Activated naive CD4-positive, alpha-beta T cell (primary cell): ENCODE measurements at regions not wholly inside any gene's neighbourhood (a gene's known extent, or its start where the extent isn't known, plus 50 kb on each side); places are given as distances from the start of the nearest gene placed in this dataset.

Experiments used
- DNase-seq, 4 experiments: peaks; one replicate each; lab custom pipeline; 2025; lab: John Stamatoyannopoulos, UW

- DNase-seq = no peak
Observed at GRCh38 chr15:94008104-94009074, 223.0 kb upstream of the MCTP2 start.

DNA sequence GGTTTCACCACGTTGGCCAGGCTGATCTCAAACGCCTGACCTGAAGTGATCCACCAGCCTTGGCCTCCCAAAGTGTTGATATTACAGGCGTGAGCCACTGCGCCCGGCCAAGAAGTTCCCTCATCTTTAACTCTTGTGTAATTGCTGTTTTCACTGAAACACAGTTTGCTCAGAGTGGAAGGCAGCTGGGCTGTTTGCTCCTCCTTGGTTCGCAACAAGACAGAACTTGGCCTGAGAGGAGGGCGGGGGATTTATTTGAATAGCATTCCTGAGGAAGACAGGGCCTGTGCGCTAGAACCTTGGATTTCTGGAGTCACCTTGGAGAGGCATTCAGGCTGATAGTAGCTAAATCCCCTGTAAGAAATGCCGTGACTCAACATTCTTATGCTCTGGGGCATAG lies 226.7 kb upstream of the MCTP2 start:
- DNase-seq = no peak

DNA sequence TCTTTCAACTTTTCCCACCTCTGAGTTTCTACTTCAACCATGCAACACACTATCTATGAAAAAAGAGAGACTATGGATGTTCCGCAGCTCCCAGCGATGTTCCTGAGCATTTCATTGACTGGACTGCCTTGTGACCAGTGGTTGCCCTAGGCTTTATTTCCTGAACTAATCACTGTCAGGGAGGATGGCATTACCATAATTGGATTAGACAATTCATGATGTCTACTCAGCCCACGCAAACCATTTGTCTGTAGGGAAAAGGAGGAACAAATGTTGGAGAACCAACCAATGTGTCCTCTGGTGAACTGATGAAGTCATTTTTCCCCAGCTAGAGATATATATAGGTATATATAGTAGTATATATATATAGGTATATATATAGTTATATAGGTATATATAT lies 229.3 kb upstream of the MCTP2 start:
- no peak for DNase-seq

GRCh38 chr15:94001255-94001801 lies 230.0 kb upstream of the MCTP2 start:
- no peak for DNase-seq

DNA sequence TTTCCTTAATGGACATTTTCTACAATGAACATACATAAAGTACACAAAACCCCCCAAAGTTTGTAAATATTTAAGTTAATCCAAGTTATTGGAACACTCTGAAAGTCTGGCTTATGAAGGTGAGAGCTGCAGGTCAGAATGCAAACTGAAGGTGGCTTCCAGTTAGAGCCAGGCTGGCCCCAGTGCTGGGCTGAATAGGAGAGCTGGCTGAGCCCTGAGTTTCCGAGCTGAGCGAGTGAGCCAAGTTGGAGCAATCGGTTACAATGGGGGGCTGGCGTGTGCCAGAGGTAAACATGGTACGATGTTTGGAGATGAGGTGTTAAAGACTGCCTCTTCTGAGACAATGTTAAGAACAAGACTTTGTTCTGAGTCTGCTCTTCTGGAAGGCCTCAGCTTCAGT lies 230.8 kb upstream of the MCTP2 start:
- no peak for DNase-seq

DNA sequence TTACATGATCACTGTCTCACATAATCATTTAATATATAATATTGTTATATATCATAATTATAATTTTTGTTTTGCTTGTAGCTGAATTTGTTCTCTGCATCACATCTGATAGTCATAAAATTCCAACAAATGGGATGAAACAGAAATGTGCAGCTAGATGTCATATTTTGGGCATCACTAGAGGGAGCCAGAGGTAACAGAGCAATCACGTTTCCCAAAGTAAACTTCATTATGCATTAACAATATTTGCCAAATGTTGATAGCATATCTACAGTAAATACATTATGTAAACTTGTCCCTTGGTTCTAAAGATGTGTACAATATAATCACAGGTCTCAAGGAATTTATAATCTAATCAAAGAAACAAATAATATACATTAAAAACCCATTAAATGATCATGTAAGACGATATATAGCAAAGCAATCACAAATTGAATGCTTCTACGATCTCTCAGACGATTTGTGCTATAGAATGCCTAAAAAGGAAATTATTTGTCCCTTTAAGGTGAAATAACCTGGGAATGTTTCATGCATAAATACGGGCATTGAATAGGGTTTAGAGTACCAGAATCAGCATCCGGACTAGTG lies 234.2 kb upstream of the MCTP2 start:
- no peak for DNase-seq

- DNase-seq = no peak
Observed at GRCh38 chr15:93989440-93989998, 241.8 kb upstream of the MCTP2 start.

DNA sequence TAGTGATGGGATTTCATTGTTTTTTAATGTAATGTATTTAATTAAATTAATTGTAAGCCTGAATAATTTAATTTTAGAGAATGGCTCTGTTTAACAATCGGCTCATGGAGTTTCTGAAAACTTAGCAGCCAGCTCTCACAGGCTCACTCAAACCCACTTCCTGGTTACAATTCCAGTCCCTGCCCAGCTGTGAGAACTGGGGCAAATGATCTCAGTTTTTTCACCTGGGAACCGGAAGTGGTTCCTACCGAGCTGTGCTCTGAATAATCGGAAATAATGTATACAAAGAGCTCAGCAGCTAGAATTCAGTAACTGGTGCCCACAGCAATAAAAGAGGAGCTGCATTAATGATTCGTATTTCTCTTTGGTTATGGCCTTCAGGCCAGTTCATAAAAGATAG lies 244.3 kb upstream of the MCTP2 start:
- no peak for DNase-seq

GRCh38 chr15:93986400-93986984 lies 244.9 kb upstream of the MCTP2 start:
- no peak for DNase-seq

GRCh38 chr15:93985925-93986324 lies 245.4 kb upstream of the MCTP2 start:
- DNase-seq = no peak

GRCh38 chr15:93985176-93985575 lies 246.2 kb upstream of the MCTP2 start:
- DNase-seq = no peak

DNA sequence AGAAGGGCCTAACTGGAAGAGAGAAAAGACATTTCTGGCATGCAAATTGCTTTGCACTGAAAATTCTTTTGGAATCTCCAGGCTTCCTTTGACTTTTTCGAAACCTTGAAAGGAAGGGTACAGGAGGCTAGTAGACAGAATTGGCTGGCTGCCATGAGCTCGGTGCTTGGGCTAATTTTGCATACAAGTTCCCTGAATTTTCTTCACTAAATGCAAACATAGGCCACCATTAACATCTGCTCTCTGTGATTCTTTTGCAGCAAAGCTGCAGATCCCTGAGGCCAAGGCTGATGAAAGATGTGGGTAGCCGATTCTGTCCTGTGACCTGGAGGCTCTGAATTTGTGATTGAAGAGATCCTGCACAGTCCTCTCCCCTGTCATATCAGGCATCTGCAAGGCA lies 247.8 kb upstream of the MCTP2 start:
- DNase-seq = no peak

DNA sequence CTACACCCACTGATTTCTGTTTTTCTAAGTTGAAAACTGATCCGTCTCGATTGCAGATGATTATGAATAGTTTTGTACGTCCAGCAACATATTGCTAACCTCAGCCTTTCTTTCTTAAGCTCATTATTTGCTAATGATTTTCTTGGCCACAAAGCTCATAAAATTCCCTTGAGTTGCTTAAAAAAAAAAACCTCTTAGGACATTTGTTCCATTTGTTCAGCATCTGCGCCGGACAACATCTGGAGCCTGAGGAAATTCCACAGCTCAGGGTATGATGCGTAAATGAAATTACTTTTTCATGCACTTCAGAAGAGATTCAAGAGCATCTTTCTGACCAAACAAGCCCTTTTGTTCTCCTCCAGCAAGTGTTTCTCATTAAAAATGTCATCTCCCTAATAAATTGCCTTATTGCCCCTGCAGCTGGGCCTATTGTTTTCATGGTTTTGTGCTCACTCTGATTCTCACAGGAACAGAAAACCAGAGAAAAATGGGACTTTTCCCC lies 249.1 kb upstream of the MCTP2 start:
- DNase-seq = no peak

DNA sequence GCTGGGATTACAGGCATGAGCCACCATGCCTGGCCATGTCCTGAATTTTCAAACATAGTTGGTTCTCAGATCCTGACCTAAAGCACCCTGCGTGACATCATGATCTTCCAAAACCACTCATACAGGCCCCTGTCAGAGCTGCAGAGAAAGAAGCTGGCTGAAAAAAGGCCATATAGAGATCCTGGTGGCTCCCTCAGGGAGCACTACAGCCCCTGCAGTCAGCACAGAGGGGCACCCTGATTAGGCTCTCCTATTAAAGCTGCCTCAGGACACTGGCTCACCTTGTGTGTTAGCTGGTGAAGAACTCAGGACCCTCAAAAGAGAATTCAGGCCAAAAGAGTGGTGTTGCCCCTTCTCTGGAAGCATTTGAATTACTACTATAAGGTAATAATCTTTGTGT lies 249.7 kb upstream of the MCTP2 start:
- DNase-seq = no peak

GRCh38 chr15:93980261-93980911 lies 251.0 kb upstream of the MCTP2 start:
- DNase-seq = no peak

DNA sequence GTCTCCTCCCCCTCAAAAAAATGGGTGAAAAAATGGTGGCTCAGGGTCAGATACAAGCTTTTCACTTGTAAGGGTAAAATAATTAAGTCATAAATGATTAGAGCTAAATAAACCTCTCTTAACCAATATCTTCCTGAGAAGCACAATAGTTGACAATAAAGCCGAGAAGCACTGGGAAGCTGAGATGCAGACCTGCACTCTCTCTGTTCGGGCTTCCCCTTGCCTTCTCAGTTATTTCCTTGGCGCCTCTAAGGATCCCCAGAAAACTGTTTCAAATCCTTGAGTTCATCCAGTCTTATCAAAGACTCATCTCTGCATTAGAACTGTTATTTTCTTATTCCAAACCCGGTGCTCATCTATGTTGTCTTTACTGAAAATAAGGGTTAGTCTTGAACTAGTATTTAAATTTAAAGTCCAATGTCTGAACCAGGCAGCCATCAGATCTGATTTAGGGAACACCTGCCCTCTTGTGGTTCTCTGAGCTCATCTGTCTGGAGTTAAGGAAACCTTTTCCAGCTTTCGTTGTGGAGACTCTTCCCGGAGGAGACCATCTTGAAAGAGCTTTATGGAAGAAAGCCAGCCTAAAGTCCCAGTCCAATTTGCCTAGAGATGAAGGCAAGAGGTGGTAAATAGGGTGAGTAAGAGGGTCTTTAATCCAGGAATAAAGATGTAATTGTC lies 256.4 kb upstream of the MCTP2 start:
- DNase-seq = no peak

GRCh38 chr15:93973287-93973686 lies 258.1 kb upstream of the MCTP2 start:
- DNase-seq = no peak

DNA sequence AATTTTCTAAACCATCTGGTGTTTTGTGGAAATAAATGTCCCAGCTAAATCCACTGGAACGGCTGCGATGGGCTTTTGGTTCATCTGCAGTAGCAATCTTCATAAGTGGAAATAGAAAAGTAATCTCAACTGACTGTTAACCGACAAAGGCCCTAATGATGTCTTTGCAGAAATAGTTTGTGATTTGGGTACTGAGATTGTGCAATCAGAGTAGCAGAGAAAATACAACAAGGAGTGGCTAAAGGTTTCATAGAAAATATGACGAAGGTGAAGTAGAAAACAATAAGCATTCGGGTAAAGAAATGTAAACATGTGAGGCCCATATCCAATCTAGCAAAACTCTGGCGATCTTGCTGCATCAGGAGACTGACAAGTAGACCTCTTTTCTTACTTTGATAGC lies 262.6 kb upstream of the MCTP2 start:
- no peak for DNase-seq

- DNase-seq = no peak
Observed at GRCh38 chr15:93965304-93965908, 266.0 kb upstream of the MCTP2 start.

DNA sequence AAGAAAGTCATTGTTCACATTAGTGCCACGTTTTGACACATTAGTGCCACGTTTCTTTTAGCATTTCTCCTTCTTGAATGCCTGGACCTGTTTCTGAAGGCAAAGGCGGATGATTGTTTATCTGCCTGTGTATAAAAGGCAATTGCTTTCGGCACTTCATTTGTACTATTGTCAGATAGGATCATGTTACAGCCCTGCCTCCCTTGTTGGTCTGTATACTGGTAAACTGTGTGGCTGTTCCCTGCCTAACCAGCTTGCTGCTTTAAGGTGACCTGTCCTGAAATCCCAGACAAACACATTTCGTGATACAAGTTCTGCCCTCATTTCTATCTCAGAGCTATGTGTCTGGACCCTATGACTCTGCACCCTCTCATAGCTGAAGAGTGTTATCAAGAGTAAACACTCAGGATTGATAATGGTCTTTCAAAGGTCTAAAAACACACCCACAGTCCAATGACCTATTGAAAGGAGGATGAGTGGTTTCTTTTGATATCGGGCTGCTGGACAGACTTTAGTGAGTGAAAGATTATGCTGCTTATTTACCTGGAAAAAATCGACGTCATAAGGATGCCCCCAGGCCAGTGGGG lies 276.3 kb upstream of the MCTP2 start:
- DNase-seq = no peak
